ENCODE measurements at regions not wholly inside any gene's neighbourhood (a gene's known extent, or its start where the extent isn't known, plus 50 kb on each side); places are given as distances from the start of the nearest gene placed in this dataset.

- no peak for TF ChIP-seq RAD21 (IDR thresholded peaks at IDR 0.05 in 1 of 2, conservative IDR thresholded peaks at IDR 0.05 in 1 of 2; ENCODE audit: low read depth in 2 of 2, low read length in 2 of 2)
- no peak for TF ChIP-seq ZNF274 (IDR thresholded peaks at IDR 0.05; ENCODE audit: borderline replicate concordance, extremely low read depth, low read length)
Observed at GRCh38 chr2:3113769-3114168, 263.8 kb downstream of the EIPR1 start (continued).

All from H1 (cell line).